Activated T-cell treated with anti-CD3 and anti-CD28 coated beads, Interleukin-2, amount 50 U/mL, for 1 hour (primary cell): ENCODE measurements at regions not wholly inside any gene's neighbourhood (a gene's known extent, or its start where the extent isn't known, plus 50 kb on each side); places are given as distances from the start of the nearest gene placed in this dataset.

Experiments used
- DNase-seq: peaks from one replicate; pipeline ENCODE4 v3.0.0-alpha.2; 2020

DNA sequence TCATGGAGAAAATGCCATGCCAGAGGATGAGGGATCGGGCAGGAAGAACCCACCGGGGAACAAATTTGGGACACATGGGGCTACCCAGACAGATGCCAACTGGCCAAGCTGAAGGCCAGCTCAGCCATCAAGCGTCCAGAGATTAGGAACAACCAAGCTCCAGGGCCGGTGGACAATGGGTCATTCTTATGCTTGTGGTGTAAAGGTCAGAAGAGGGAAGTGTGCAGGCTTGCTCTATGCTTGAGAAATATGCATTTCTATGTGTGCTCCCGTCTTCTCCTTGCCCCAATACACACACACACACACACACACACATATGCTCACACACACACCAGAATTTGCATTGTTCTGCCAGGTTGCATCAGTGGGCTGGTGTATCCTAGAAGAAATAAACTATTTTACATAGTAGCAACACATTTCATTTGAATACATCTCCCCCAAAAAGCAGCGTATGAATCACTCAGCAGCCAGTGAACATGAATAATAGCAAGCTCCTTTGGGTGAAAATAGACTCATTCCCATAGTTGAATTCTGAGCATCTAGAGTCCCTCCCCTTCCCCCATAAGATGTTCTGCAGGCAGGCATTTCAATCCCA lies 201.9 kb upstream of the PPARGC1A start:
- DNase-seq, result no peak

DNA sequence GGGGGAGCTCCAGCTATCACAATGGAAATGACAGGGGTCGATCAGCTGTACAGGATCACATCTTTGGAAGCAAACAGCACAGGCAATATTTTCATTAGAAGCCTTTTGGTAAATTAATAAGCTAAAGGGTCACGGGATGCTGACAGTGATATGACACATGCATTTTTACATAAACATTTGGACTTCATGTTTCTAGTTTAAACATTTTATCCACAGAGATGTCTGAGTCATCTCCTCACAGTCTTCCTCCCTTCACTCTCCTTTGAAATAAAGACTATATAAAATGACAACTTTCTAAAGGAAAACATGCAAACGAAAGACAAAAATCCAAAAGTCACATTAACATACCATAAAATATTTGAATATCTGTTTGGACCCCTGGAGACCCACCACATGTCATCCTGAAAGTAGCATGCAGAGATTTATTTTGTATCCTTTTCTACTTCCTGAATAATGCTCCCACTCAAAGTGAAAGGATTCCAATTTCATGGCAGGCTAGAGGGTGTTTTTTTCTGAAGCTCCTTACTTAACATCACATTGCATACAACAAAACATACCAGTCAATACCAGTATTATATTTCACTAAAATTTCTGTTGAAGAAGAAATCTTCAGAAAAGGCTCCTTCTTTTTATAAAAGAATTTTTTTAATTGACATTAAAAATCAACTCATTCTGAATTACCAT lies 200.1 kb upstream of the PPARGC1A start:
- DNase-seq, result no peak

DNA sequence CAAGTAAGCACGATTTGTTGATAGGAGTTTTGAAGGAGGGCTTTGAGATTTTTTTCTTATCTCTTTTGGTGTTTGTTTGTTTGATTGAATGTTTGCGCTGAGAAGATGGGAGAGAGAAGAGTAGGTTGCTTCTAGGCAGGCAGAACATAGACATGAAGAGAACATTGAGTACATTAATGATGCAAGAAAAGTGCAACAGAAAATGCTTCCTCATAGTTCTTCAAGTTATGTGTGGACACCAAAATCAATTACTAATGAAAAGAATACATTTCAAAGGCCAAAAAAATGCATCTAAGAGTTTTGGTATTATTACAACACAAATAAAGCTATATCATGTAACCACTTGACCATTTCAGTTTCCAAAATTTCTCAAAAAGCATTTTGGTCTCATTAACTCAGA lies 191.0 kb upstream of the PPARGC1A start:
- DNase-seq, result no peak

DNA sequence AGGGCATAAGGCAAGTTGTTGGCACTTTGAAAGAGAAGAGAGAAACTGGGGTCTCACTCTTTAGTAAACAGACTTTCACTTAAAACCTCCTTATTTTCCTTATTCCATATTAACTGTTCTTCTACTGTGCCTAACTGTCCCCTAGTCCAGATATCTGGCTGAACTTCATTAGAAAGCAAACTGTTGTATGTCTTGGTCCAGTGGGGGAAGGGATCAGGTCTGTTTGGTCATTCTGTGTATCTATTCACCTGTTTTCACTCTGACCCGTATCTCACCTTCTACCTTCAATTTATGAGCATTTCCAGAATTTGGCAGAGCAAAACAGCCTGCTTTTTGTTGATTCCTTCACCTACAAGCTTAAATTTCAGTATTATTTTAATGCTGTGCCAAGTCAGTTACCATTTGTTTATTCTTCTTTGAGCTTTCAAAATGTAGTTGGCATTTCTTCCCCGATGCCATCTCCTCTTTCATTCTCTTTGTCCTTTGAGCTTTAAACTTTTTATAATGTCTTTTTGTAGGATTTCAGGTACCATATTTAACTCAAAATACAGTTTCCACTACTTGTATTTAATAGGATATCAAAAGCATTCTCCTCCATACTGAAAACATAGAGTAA lies 188.6 kb upstream of the PPARGC1A start:
- no peak for DNase-seq

DNA sequence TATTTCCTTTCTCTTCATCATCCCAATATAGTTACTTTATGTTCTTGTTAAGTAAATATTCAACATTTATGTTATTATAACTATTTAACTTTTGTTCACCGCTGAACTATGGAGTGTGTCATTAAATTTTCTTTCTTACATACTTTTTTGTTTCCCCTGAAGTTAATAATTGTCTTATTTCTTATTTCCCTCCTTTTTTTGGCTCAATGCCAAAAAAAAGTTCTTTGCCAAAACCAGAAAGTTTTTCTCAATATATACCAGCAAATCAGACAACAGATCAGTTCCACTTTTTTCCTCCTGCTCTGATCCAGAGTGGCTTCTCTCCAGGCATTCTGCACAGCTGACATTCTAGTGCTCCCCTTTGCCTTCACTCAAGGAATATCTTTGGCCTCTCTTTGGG lies 187.0 kb upstream of the PPARGC1A start:
- DNase-seq, result no peak

DNA sequence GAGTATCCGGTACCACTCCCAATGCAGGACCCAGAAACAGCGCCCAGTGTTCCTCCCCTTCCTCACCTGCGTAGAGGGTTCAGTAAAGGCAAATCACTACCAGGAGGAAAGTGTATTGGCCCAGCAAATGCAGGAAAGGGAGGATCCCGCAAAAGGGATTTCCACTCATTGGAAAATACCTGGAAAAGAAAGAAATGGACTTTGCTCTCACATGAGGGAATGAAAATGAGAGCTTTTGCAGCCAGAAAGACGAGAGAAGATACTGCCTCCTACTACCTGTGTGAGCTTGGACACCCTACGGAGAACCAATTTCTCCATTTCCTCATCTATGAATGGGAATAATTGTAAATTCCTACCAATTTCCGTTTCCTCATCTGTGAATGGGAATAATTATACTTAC lies 184.1 kb upstream of the PPARGC1A start:
- no peak for DNase-seq

DNA sequence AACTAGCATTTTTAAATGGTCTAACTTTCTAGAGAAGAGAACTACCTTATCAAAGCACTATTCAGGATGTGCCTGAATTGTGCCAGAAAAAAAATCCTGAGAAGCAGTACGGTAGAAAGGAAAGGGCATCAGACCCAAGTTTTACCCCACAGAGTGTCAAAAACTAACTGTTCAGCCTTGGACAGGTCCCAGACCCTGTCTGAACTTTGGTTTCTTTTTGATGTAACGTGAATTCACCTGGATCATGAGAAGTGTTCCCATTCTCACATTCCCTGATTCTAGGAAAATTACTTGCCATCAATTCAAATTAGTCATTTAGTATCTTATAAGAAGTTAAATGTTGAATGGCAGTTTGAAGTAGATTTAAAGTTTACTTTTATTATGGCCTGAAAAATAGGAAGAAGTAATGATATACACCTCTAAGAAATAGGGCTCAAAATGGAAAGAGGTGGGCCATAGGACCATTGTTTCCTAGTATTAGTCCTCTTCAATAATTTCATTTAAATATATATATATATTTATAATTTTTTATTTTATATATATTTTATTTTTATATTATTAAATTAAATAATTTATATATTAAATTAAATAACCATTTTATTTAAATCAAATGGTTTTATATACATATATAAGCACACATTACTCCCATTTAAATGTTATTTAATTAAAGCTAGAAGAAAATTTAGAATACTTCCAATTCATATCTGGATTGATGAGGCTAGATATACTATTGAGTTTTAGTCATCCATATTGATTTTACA lies 181.9 kb upstream of the PPARGC1A start:
- DNase-seq, result no peak

DNA sequence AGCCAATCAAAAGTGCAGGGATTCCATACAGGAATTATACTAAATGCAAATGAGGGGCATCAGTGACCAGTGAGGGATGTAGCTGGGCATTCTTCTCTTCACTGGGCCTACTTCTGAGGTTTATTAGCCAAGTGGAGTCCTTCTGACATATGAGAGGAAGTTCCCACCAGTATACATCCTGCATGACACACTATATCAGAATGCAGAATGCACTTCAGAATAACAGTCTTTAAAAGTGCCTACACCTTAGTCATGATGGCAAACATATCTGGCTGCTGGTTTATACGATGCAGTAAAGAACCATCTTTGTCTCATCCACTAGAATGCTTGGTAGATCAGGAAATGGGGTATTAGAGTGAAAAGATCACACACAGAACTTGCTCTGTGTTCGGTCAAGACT lies 180.3 kb upstream of the PPARGC1A start:
- DNase-seq, result no peak

DNA sequence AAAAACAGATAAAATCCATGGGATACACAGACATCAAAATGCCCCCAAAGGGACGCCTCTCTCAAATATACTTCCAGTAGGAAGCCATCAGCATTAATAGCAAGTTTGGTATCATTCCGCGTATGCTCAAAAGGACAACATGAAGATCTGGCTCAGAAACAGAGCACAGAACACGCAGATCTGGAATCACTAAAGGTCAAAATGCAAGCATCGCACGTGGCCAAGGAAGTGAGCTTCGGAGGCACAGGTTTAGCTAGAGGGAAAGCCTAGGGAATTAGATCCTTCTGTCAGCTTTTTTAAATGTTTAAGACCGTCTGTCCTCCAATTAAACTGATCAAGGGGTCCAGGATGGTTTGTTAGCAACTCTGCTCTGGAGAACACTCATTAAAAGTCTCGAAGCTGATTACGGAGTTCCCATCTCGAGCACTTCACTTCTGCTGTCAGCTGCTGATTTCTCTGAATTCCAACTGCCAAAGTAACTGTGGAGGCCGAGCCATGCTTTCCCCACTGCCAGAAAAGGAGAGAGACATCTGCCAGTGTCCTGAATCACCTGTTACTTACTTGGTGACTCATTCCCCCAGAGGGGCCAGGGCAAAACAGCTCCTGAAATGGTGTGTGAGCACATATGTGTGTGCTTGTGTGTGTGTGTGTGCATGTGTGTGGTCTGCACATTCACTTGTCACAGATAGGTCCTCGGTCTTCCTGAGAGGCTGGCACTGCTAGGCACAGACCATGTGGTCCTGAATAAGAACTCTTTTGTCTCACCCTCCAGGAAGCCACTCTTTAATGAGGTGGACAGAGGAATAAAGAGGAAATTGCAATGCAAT lies 177.7 kb upstream of the PPARGC1A start:
- DNase-seq, result no peak

DNA sequence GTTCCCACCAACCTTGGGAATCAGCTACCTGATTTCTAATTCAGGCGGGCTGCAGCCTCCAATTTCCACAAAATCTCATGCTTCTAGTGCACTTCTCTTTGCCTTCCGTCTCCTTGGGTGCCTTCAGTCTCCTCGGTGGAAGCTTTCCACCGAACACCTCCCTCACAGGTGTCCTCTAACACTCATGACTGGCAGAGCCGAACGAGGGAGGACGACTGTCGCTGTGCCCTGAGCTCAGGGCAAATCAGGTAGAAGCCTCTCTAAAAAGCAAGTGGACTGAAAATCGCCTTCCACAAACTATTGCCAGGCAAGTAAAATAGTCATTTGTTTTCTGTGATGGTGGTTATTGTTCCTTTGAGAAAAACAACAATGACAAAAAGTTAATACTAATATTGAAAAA lies 176.1 kb upstream of the PPARGC1A start:
- DNase-seq, result no peak

DNA sequence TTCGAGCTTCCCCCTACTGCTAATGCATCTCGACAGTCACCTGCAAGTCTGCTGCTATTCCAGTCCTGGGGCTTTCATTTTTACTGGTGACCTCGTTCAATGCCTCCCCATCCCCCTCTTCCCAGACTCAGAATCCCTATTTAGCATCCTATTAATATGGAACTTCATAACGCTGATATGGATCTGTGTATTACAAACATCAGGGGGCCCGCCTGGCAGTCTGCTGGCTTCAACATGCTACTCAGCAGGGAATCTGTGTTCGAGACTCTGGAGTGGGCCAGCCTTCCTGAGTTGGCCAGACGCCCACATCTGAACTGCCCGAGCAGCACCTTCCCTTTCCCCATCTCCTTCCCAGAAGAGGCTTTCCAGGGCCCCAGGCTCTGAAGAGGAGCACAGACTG lies 173.9 kb upstream of the PPARGC1A start:
- DNase-seq, result no peak

DNA sequence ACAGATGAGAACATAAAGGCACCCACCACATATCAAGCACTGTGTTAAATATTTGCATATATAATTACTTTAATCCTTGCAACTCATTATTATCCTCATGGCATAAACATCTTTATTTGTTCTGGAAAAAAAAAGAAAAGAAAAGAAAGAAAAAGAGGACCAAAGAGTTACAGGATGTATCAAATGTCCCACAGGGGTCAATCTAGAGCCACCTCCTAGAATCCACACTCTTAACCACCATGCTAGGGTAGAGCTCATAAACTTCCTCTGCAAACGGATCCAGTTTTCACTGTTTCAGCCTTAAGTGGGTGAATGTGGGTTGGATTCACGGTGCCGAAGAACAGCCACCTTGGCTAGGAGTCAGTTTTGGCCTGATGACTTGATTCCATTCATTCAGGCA lies 171.1 kb upstream of the PPARGC1A start:
- no peak for DNase-seq

DNA sequence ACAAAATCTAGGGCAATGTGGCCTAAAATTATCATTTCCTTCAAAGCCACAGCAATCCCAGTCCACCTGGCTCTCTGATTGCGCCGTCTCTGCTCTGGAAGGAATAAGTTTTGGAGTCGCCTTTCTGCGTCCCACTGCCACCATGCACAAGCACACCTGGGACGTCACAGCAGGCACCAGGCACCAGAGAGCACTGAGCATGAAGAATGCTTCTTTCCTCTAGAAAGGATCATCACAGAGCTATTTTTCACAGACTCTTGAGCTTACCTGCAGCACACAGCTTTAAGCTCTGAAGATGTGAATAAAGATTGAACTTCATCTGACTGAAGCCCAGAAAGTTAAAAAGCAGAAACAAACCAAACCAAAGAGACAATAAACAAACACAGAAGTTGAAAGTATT lies 170.0 kb upstream of the PPARGC1A start:
- DNase-seq, result no peak

DNA sequence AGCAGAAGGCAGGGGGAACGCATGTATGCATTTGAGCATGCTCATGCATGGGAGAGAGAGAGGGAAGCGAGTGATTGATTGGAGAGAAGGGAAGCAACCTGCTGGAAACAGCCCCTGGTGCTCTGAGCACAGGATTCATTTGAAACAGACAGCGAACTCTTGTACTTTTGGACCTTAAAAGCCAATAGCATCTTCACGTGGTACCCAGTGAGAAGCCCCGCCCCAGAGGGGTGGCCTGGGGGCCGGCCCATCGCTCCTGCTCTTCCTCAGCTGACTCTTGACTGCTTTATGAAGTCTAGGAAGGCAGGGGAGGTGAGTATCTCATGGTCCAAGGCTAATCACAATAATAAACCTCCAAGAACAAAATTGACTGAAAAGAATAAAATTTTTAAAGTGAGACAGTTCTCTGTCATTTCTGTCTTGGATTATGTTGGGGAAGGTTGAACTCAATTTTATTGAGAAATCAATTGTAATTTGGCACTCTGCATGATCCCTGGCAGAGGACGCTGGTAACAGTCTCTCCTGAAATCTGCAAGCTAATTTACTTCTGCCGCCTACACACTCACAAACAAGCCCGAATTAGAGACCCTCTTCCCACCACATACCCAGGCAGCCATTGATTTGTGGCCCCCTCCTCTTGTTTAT lies 168.2 kb upstream of the PPARGC1A start:
- no peak for DNase-seq

DNA sequence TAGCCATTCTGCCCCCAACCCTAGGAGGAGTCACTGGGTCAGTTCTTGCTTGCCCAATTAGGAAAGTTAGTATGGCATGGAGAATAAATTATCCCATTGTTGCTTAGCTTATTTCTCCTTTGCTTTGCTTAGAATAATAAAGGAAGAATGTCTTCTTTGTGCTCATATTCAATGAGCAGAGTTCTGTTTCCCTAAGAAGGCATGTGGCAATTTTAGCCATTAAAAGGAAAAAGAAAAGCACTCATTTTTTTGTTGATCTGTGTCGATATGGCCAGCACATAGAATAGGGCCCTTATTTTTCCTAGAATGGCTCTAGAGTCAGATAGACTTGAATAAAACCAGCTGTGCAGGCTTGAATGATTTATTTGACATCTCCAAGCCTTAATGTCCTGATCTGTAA lies 166.4 kb upstream of the PPARGC1A start:
- DNase-seq, result no peak

DNA sequence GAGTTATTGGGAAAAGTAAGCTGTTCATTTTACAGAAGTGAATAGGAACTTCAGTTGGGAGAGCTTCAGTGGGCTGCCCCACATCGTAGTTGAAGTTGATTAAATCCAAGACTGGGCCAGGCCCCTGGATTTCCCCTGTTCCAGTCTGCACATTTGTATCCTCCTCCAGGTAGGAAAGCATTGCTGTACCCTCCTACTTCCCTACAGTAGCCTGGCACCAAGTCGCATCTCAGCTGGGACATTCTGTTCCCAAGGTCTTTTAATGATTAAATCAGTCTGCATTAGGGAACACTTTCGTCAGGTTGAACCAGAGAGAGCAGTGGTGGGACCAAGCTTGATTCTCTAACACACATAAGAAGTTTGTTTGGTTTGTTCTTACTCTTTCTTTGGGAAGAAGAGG lies 165.8 kb upstream of the PPARGC1A start:
- no peak for DNase-seq

DNA sequence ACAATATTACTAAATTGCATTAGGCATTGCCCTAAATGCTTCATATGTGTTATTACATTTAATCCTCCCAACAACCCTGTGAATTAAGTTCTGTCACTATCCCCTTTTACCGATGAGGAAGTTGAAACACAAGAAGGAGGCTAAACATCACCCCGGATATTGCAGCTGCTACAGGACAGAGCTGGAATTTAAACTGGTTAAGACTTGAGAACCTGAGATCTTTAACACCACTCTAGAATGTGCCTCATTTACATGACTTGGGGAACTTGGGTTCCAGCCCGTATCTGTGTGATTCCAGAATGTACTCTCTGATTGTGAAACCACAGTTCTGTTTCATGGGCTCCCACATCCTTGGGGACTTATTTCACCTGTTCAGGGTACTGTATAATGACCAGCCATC lies 165.1 kb upstream of the PPARGC1A start:
- DNase-seq, result no peak

DNA sequence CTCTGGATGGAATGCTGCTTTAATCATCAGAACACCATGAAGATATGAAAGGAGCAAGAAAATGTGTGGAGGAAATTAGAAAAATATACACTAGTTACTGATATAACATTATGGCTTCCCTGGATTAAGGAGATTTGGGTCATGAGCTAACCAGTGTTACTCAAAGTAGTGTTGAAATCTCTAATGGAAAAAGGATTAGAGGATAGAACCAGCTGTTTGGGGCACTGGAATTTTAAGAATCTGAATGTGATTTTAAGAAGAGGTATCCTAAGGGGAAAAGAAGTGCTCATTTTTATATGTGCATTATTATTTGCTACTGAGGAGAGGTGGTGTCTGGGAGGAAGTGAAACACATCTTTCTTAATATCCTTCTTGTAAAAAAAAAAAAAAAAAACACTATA lies 164.1 kb upstream of the PPARGC1A start:
- no peak for DNase-seq

DNA sequence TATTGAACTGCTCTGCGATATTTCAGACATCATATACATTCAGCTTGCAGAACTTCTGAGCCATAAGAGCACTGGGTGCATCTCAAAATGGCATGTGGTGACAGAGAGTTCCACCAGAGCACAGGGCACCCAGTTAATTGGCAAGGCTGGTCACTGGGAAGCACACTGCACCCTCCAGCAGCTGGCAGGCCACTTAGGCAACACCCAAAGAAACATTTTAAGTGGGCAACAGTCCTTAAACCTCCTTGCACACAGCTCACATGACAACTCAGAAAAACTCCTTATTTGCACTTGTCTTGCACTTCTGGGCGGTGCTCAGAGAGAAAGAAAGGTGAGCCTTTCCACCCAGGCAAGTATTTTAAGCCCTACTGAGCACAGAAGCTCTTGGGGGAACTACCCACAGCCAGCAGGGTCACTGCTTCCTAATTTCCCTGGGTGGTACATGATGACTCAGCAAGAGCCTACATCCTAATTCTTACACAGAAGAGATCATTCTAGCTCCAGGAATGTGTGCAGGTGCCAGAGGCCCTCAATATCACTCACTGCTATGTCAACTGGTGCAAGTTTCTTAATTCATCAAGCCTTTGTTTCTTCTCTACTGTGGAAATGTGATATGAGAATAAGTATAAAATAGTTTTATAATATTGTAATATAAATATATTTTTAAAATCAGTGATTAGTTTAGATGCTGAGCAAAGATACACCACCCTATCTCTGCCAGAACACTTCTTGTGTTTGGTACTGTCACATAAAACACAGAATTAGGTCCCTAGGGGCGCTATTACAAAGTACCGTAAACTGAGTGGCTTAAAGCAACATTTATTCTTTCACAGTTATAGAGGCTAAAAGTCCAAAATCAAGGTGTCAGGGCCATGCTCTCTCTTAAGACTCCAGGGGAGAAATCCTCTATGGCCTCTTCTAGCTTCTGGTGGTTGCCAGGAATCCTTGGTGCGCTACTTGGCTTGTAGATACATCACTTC lies 155.1 kb upstream of the PPARGC1A start:
- DNase-seq, result no peak

DNA sequence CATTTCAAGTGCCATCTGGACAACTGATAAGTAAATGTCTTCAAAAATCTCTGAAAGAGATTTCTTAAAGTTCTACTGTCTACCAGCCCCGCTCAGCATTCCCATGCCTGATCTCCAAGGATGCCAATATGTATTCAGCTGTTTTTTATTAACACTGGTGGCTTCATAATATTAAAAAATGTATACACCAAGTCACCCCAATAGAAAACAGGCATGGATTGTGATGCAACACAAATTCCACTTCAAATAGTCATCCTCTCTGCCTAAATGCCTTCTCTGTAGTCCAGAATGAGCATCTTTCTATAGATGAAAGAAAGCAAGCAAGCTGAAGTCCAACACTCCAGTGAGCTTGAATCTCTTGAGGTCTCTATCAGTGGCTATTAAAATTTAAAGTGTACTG lies 152.2 kb upstream of the PPARGC1A start:
- DNase-seq, result no peak

DNA sequence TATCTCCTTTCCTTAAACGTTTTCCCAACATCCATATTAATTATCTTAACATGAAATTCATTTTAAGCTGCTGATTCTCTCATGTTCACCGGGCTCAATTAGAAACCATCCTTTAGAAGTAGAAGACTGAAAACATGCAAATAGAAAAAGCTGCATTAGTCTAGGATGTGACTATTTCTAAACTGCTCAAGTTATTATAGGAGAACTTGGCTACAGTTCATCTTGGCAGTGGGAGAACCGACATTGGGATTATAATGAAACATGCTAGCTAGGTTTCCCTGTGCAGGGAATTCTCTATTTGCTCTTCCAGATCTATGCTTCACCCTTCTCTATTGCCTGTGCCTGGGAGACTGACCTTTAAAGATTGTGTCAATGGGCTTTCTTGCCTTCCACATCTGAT lies 151.0 kb upstream of the PPARGC1A start:
- DNase-seq, result no peak
